Glomerular endothelial cell (primary cell): ENCODE measurements at regions not wholly inside any gene's neighbourhood (a gene's known extent, or its start where the extent isn't known, plus 50 kb on each side); places are given as distances from the start of the nearest gene placed in this dataset.

Experiments used
- DNase-seq: peaks from one replicate; pipeline ENCODE4 v3.0.0-alpha.2; 2011; ENCODE audit warnings: low read depth, low spot score; ENCODE audit errors: extremely low read depth

DNA sequence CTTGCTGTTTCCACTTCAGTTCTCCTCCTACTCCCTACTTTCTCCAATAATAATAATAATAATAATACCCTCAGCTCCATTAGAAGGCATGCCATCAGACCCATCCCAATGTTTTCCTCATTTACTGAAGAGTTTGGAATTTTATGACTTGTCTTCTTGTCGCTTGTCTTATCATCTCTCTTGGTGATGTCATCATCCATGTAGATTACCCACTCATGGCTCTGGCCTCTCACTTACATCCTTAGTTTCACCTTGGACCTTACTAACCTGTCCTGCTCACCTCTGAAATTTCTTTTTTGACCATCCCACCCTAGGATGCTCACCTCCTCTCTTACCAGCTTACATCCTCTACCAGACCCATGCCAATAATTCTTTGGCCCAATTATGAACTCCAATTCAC lies 329.3 kb downstream of the ACTL7B start:
- DNase-seq: no peak

- DNase-seq: no peak
Observed at GRCh38 chr9:108525186-108525585, 330.6 kb downstream of the ACTL7B start.

DNA sequence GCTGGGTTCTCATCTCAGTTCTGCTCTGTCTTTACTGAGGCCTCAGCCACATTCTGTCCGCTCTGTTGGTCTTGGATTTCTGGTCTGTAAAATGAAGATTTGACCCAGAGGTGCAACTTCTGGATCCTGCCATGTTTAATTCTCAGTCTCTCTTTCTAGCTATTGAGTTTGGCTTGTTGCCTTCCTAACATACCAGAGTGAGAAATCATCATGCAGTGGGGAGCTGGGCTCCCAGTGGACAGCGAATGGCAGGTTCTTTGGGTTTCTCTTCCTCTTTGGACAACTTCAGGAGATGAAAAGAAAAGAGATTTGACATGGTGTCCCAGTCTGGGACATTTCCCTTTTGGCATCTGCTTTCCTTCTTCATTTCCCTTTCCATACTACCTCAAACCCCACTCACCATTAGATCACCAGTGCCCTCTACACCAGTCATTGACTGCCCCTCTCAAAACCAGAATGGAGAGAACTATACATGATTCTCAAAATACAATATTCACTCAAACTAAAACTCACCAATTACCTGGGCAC lies 334.7 kb downstream of the ACTL7B start:
- no peak for DNase-seq

DNA sequence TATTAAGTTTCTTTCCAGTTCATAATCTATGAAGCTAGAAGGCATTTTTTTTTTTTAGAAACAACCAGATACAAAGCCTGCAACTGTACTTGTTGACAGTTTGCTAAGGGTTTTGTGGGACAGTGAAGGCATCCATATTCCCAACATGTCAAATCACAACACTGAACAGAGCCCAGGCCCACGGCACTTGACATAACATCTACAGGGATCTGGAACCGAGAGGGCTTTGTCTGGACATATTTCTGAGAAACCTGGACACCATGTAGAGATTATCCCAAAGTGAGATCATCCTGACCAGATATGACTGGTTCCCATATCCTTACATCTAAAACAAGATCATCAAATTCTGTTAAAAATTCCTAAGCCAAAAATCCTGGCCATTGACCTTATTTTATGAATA lies 336.3 kb downstream of the ACTL7B start:
- no peak for DNase-seq

DNA sequence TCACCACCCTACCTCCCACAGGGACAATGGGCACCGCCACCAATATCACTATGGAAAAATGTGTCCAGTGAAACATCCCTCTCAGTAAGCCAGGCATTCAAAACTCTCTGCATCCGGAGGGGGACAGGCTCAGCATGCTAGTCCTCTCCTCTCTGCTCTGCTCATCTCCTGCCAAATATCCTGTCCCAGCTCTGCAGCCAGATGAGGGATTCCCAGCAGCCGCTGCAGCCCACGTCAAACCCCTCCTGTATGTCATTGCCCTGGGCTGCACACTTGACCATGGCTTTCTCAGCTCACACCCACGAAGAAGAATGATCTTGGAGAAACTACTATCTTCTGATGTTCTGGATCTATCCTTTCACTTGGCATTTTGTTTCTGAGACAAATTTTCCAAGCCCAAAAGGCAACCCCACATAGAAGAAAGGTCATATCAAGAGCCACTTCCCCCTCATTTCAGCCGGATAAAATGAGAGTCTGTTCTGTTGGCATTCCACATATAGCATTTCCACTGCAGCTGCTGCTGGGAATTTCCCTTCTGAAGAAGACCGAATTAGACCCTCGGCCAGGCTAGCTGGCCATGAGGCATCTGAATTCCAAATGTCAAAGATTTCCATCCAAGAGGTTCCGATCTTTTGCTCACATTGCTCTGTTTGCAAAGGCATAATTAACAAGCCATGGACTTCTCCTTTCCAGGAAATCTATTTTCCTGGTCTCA lies 338.0 kb downstream of the ACTL7B start:
- no peak for DNase-seq

GRCh38 chr9:108516391-108516790 lies 339.4 kb downstream of the ACTL7B start:
- DNase-seq: no peak

- DNase-seq: no peak
Observed at GRCh38 chr9:108515856-108516255, 339.9 kb downstream of the ACTL7B start.

- no peak for DNase-seq
Observed at GRCh38 chr9:108512426-108513173, 343.2 kb downstream of the ACTL7B start.

- DNase-seq: no peak
Observed at GRCh38 chr9:108511307-108511706, 344.5 kb downstream of the ACTL7B start.

DNA sequence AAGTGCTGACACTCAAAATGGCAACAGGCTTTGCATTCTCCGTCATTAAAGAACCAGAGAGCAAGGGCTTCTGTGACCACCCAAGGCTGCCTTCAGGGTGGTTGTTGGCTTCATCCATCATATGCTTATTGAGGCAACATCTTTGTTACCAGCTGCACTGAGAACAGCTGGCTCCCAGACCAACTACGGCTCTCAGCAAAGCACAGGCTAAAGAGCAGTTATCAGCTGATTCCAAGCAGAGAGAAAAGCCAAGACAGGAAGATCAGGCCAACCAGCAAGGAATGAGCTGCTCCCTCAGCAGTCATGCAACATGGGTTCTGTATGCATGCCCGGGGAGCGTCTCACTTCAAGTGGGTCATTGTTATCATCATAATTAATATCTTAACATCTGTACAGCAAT lies 358.9 kb downstream of the ACTL7B start:
- DNase-seq: no peak

GRCh38 chr9:108489567-108489966 lies 366.2 kb downstream of the ACTL7B start:
- DNase-seq: no peak

GRCh38 chr9:108486831-108487230 lies 369.0 kb downstream of the ACTL7B start:
- DNase-seq: no peak

DNA sequence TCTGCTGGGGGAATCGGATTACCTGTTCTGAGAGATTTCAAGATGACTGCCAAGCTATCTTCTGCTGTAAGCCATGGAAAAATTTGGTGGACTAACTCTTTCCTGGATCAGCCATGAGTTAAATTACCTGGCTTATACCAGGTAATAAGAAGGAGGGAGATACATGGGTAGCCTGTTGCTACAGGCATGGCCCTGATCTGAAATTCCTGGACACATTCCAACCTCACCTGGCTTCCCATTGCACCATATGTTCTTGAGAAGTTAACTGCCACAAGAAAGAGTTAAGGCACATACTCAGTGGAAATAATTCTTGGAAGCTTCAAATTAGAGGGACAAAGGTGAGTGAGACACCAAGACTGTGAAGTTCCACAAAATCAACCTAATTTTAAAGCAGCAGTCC lies 371.3 kb downstream of the ACTL7B start:
- DNase-seq: no peak

- DNase-seq: no peak
Observed at GRCh38 chr9:108483676-108484075, 372.1 kb downstream of the ACTL7B start.

DNA sequence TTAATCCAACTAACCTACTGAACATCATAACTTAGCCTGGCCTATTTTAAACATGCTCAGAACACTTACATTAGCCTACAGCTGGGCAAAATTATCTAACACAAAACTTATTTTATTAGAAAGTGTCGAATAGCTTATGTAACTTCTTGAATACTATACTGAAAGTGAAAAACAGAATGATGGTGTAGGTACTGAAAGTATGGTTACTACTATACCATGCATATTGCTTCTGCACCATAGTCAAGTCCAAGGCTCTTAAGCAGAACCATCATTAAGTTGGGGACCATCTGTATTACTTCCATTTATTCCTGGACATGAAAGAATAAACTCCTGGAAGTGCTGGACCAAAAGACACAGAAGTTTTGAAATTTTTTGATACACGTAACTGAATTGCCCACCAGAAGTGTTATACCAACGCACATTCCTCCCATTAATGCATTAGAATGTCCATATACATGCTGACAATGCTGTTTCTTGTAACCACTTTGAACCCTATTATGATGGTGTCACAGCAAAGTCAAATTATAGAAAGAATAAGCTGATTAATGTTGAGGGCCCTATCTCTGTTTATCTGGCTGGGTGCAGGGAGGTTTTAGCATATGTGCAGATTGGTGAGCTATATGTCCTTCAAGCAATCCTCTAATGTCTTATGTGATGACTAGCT lies 375.7 kb downstream of the ACTL7B start:
- DNase-seq: no peak

GRCh38 chr9:108478431-108479332 lies 377.1 kb downstream of the ACTL7B start:
- DNase-seq: no peak

GRCh38 chr9:108477529-108478006 lies 378.2 kb downstream of the ACTL7B start:
- DNase-seq: no peak

DNA sequence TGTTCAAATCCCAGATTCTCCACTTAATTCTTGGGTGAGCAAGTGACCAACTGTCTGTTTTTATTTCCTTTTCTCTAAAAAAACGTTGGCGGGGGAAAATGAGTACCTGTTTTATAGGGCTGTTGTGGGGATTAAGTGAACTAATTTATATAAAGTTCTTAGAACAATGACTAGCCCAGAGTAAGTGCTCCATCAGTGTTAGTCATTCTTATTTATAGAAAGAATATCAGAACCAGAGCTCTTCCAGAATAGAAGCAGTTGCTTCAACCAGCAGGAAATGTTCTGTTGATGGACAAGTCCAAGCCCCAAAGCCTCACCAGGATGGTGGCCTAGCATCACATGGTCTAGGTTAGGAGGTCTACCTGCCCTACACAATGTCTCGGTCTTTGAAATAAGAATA lies 379.2 kb downstream of the ACTL7B start:
- no peak for DNase-seq

DNA sequence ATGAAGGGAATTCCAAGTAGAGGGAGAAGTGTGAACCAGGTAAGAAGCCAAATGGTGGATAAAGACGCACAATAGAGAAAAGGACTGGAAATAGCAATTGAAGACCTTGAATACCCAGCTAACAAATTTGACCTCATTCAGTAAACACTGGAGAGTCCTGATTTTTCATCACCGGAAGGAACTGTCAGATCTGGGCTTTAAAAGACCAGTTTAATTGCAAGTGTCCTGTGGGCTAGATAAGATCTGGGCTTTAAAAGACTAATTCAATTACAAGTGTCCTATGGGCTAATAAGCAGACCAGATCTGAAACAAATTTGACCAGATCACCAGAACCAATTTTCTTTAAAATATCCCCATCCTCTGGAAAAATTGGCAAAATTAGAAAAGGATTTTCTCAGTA lies 380.0 kb downstream of the ACTL7B start:
- DNase-seq: no peak

DNA sequence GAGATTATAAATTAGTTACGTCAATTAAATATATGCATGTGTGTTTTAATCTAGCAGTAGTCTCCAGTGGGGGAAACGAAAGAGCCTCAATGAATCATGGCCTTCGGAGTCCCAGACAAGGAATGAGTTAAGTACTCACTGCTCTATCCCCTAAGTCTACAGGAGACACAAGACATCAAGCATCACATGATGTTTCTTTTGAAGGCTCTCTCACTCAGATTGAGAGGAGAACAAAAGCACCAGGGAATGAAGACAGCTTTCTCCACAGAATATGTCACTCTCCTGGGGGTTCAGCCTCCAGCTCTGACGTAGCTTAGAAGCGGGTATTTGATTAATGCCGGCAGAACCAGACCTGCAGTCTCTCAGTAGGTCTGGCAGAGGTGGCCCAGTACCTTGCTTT lies 381.4 kb downstream of the ACTL7B start:
- DNase-seq: no peak
